Right lobe of liver (tissue), 4 donors: ENCODE measurements at regions not wholly inside any gene's neighbourhood (a gene's known extent, or its start where the extent isn't known, plus 50 kb on each side); places are given as distances from the start of the nearest gene placed in this dataset.

Experiments used
- POLR2A ChIP-seq: fragments of 450-650 bp; IDR thresholded peaks from one replicate; pipeline ENCODE4 v1.6.1; 2017; ENCODE audit warnings: antibody characterized with exemption, mild to moderate bottlenecking
- TF ChIP-seq, protein P1 (sequence below), 4 donors: fragments of 200-600 bp in 3 of 4; fragments of 450-650 bp in 1 of 4; IDR thresholded peaks; one replicate each; pipeline versions ENCODE4 v1.5.1 to v1.8.0; 2016 to 2022; ENCODE audit warnings: antibody characterized with exemption in 4 of 4, mild to moderate bottlenecking in 2 of 4
- donor health status: DM: no; HTN: no; CAD: no.
- donor health status: DM: no; HTN: no; CAD: no.
- donor health status: DM: no; HTN: yes; CAD: no.

- TF ChIP-seq, protein P1, sequence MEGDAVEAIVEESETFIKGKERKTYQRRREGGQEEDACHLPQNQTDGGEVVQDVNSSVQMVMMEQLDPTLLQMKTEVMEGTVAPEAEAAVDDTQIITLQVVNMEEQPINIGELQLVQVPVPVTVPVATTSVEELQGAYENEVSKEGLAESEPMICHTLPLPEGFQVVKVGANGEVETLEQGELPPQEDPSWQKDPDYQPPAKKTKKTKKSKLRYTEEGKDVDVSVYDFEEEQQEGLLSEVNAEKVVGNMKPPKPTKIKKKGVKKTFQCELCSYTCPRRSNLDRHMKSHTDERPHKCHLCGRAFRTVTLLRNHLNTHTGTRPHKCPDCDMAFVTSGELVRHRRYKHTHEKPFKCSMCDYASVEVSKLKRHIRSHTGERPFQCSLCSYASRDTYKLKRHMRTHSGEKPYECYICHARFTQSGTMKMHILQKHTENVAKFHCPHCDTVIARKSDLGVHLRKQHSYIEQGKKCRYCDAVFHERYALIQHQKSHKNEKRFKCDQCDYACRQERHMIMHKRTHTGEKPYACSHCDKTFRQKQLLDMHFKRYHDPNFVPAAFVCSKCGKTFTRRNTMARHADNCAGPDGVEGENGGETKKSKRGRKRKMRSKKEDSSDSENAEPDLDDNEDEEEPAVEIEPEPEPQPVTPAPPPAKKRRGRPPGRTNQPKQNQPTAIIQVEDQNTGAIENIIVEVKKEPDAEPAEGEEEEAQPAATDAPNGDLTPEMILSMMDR (IDR thresholded peaks at IDR 0.05) = no peak
- no peak for TF ChIP-seq POLR2A
Measured at GRCh38 chr5:86964889-86965288, 302.8 kb upstream of the RASA1 start.
